ENCODE measurements at regions not wholly inside any gene's neighbourhood (a gene's known extent, or its start where the extent isn't known, plus 50 kb on each side); places are given as distances from the start of the nearest gene placed in this dataset.

- TF ChIP-seq CTCF (IDR thresholded peaks at IDR 0.05; ENCODE audit: low read depth, low read length), result no peak
- Histone ChIP-seq H3K36me3 (no peaks in the 10 kb centered on the region), H3K9me3 (ENCODE audit: low read depth) (no peaks in the 10 kb centered on the region), H3K27me3 (no peaks in the 10 kb centered on the region), H3K27ac (no peak overlapping the region), H3K4me3 (no peak overlapping the region), H3K4me1 (ENCODE audit: low read depth) (no peaks in the 10 kb centered on the region)
- no peak for DNase-seq (ENCODE audit: low read depth in 1 of 2, low spot score in 1 of 2)
Observed at GRCh38 chr2:238967031-238967977, 119.4 kb downstream of the TWIST2 start.

GRCh38 chr2:238967978-238968360, 120.1 kb downstream of the TWIST2 start:
- no peak overlapping the region for H3K4me3 ChIP-seq
- H3K27ac ChIP-seq, result no peak overlapping the region
- no peak for DNase-seq (ENCODE audit: low read depth in 1 of 2, low spot score in 1 of 2)
- H3K4me1 ChIP-seq (ENCODE audit: low read depth), result no peaks in the 10 kb centered on the region
- TF ChIP-seq CTCF (IDR thresholded peaks at IDR 0.05; ENCODE audit: low read depth, low read length), result no peak
- no peaks in the 10 kb centered on the region for H3K27me3 ChIP-seq
- no peaks in the 10 kb centered on the region for H3K9me3 ChIP-seq (ENCODE audit: low read depth)
- H3K36me3 ChIP-seq, result no peaks in the 10 kb centered on the region

GRCh38 chr2:238968616-238969384, 120.9 kb downstream of the TWIST2 start:
- no peak for DNase-seq (ENCODE audit: low read depth in 1 of 2, low spot score in 1 of 2)
- no peaks in the 10 kb centered on the region for H3K9me3 ChIP-seq (ENCODE audit: low read depth)
- no peak overlapping the region for H3K27ac ChIP-seq
- no peaks in the 10 kb centered on the region for H3K4me1 ChIP-seq (ENCODE audit: low read depth)
- H3K27me3 ChIP-seq, result no peaks in the 10 kb centered on the region
- TF ChIP-seq CTCF (IDR thresholded peaks at IDR 0.05; ENCODE audit: low read depth, low read length), result no peak
- no peaks in the 10 kb centered on the region for H3K36me3 ChIP-seq
- H3K4me3 ChIP-seq, result no peak overlapping the region

GRCh38 chr2:238969857-238970256, 122.0 kb downstream of the TWIST2 start:
- no peaks in the 10 kb centered on the region for H3K27me3 ChIP-seq
- H3K4me3 ChIP-seq, result no peak overlapping the region
- H3K36me3 ChIP-seq, result no peaks in the 10 kb centered on the region
- no peak for TF ChIP-seq CTCF (IDR thresholded peaks at IDR 0.05; ENCODE audit: low read depth, low read length)
- no peak overlapping the region for H3K27ac ChIP-seq
- H3K4me1 ChIP-seq (ENCODE audit: low read depth), result no peaks in the 10 kb centered on the region
- DNase-seq (ENCODE audit: low read depth in 1 of 2, low spot score in 1 of 2), result no peak
- H3K9me3 ChIP-seq (ENCODE audit: low read depth), result no peaks in the 10 kb centered on the region

- Histone ChIP-seq H3K27me3 (no peaks in the 10 kb centered on the region), H3K4me1 (ENCODE audit: low read depth) (no peaks in the 10 kb centered on the region), H3K36me3 (no peaks in the 10 kb centered on the region), H3K4me3 (no peak overlapping the region), H3K9me3 (ENCODE audit: low read depth) (no peaks in the 10 kb centered on the region), H3K27ac (no peak overlapping the region)
- peak in 1 of 2 donors; percentile 67 for DNase-seq (ENCODE audit: low read depth in 1 of 2, low spot score in 1 of 2)
- TF ChIP-seq CTCF (IDR thresholded peaks at IDR 0.05; ENCODE audit: low read depth, low read length), result peak; percentile 100
Observed at GRCh38 chr2:238970553-238971081, 122.7 kb downstream of the TWIST2 start.

Data from cardiac muscle cell (in vitro differentiated cells and primary cell).